Urinary bladder (tissue), 3 donors: ENCODE measurements at regions not wholly inside any gene's neighbourhood (a gene's known extent, or its start where the extent isn't known, plus 50 kb on each side); places are given as distances from the start of the nearest gene placed in this dataset.

Experiments used
- DNase-seq: peaks from one replicate; pipeline ENCODE4 v3.0.0-alpha.2; 2015; ENCODE audit errors: extremely low spot score
- H3K27ac ChIP-seq: one replicate; pipeline ENCODE4 v1.5.1; 2013; ENCODE audit warnings: low read depth, mild to moderate bottlenecking, moderate library complexity
- H3K36me3 ChIP-seq: one replicate; pipeline ENCODE4 v1.6.1; 2013; ENCODE audit warnings: mild to moderate bottlenecking, moderate library complexity; ENCODE audit not compliant: insufficient read depth
- H3K4me1 ChIP-seq: one replicate; pipeline ENCODE4 v1.6.1; 2013; ENCODE audit warnings: mild to moderate bottlenecking, moderate library complexity; ENCODE audit not compliant: insufficient read depth
- H3K4me3 ChIP-seq: one replicate; pipeline ENCODE4 v1.5.1; 2013; ENCODE audit warnings: low read depth, low read length
- WGBS: extraction: QIAGEN DNeasy Blood & Tissue Kit; methylation state at CpG from one replicate; pipeline ENCODE4 v1.1.7; 2013; 5-methylcytosine and 5-hydroxymethylcytosine counted together
- donor health status: healthy with polysubstance abuse.
- donor health status: healthy.

DNA sequence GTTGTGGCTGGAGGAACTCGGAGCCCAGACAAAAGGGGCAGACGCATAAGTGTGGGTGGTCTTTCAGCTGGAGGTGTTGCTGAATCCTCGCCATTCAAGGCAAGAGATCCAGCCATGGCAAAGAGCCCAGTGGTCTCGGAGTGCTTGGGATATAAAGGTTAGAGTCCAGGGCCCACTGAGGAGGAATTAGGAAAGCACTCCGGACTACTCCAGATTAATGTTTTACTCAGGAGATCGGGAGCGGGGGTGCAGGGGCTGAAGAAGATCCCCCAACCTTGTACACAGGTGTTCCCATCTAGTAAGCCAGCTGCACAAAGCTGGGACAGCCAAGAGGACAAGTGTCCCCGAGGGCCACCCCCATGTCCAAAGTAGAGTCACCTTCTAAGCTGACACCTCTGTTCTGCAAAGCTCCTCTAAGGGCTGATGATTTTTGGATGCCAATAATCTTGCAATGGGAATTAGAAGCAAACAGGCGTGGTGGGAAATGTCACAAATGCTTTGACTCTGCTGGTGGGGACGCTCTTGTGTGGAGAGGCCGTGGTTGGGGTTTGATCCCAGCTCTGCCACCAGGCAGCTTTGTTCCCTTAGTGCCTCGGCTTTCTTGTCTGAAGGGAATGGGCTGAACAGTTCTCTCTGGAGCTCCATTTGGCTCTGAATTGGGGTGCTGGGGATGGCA lies 194.3 kb upstream of the SOX1 start:
- no peaks in the 10 kb centered on the region for H3K4me1 ChIP-seq
- no peaks in the 10 kb centered on the region for H3K36me3 ChIP-seq
- WGBS = 85% methylated on average over 12 of the region's 12 CpGs
- DNase-seq = no peak
- H3K4me3 ChIP-seq = no peak overlapping the region
- no peak overlapping the region for H3K27ac ChIP-seq

DNA sequence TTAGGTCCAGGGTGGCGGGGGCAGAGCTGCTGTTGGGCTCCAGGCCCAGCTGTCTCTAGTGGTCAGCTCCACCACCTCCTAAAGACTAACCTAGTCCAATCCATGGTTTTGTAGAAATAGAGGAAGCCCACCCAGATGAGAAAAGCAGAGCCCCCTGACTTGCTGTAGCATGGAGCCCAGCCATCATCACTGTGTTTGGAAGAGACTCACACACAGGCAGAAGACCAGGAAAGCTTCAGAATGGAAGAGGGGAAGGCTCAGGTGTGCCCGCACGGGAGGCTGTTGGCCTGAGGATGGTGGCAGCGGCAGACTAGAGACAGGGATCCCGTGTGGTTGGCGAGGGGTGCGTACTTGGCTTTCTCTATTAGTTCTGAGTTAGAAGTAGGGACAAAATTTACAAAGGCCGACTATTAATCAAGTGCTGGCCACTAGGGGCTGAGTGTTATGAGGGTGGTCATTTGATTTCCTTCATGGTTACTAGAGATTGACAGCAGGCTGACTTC lies 193.2 kb upstream of the SOX1 start:
- no peak overlapping the region for H3K4me3 ChIP-seq
- DNase-seq = no peak
- H3K27ac ChIP-seq = no peak overlapping the region
- WGBS = 91% methylated on average over 8 of the region's 8 CpGs
- H3K36me3 ChIP-seq = no peaks in the 10 kb centered on the region
- no peaks in the 10 kb centered on the region for H3K4me1 ChIP-seq

DNA sequence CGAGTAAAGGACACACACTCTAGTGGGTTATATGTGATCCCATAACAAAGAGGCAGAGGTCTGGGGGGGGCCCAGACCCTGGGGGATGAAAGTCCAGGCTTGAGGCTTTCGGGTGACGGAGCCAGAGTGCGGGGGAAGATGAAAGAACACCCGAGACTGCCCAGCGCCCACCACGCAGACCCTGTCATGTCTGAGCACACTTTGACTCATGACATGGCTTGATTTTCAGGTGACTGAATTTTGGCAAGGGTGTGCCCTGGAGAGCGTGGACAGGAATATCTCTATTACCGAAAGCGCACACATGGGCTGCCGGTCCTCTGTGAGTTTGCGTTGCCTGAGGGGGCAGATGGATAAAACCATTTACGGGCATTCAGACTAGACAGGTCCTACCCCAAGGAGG lies 192.0 kb upstream of the SOX1 start:
- Histone ChIP-seq H3K36me3 (no peaks in the 10 kb centered on the region), H3K27ac (no peak overlapping the region), H3K4me3 (no peak overlapping the region), H3K4me1 (no peaks in the 10 kb centered on the region)
- DNase-seq = no peak
- WGBS = 91% methylated on average over 13 of the region's 13 CpGs

DNA sequence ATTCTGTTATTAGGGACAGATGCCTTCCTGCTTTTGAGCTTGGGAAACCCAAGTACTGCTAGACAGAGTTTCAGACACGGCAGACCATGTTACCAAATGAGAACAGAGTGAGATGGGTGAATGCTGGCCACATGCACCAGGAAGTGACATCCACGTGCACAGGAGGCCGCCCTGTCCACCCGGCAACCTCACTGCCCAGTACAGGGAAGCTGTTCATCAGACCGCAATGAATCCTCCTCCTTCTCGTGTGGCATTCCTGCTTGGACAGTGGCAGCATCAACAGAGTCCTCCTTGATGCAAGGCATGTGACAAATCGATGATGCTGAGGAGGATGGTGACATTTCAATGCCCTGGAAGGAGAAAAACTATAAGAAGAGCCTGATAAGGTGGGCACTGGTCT lies 191.0 kb upstream of the SOX1 start:
- no peak for DNase-seq
- Histone ChIP-seq H3K27ac (no peak overlapping the region), H3K4me1 (no peaks in the 10 kb centered on the region), H3K4me3 (no peak overlapping the region), H3K36me3 (no peaks in the 10 kb centered on the region)
- 60% methylated on average over 7 of the region's 7 CpGs for WGBS

DNA sequence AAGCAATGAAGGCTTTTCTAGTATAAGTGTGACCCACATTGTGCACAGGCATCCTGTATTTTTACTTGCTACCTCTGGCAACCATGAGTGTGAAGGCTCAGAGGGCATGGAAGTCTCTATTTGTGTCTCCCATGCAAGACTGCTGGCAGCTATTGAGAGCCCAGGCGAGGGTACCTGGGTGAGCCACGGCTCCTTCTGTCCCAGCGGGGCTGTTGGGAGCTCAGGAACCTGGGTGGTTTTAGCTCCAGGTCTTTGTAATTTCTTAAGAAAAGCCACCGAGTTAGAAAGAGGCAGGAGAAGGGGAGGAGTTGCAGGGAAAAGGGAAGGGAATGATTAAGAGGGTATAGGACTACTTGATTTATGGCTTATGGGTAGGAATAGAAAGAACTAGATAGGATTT lies 190.4 kb upstream of the SOX1 start:
- Histone ChIP-seq H3K4me3 (no peak overlapping the region), H3K27ac (no peak overlapping the region), H3K4me1 (no peaks in the 10 kb centered on the region), H3K36me3 (no peaks in the 10 kb centered on the region)
- 63% methylated on average over 4 of the region's 4 CpGs for WGBS
- no peak for DNase-seq

DNA sequence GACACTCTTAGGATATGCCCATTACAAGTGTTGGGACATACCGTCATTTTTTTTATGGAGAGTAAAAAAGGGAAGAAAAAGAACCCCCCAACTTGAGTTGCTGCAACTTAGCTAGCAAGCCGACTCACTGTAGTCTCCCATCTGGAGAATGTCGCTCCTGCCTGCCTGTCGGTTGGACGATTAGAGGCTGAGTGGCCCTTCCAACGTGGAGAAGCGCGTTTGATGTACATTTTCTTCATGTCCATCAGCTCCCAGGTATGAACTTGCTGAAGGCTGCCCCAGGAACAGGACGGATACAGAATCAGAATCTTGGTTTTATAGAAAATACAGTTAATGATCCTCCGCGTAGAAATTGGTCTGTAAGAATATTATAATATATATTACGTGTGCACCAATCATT lies 189.0 kb upstream of the SOX1 start:
- no peak overlapping the region for H3K4me3 ChIP-seq
- H3K36me3 ChIP-seq = no peaks in the 10 kb centered on the region
- no peak for DNase-seq
- no peaks in the 10 kb centered on the region for H3K4me1 ChIP-seq
- 77% methylated on average over 12 of the region's 12 CpGs for WGBS
- no peak overlapping the region for H3K27ac ChIP-seq

DNA sequence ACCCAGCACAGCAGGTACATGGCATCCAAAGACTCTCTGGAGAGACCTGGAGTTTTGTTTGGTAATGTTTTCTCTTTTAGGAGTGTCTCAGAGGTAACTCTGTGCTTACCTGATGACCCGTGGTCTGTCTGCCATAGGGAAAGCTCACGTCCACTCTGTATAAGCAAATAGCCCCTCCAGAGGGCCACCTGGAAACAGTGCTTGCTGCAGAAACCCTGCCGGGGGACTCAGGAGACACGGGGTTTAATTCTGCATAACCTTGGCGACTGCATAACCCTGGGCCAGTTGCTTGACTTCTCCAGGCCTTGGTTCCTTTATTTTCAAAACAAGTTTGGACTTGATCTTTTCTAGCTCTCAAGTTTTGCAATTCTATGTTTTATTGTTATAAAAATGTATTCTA lies 187.2 kb upstream of the SOX1 start:
- Histone ChIP-seq H3K27ac (no peak overlapping the region), H3K4me1 (no peaks in the 10 kb centered on the region), H3K4me3 (no peak overlapping the region), H3K36me3 (no peaks in the 10 kb centered on the region)
- WGBS = 36% methylated on average over 5 of the region's 5 CpGs
- DNase-seq = no peak

DNA sequence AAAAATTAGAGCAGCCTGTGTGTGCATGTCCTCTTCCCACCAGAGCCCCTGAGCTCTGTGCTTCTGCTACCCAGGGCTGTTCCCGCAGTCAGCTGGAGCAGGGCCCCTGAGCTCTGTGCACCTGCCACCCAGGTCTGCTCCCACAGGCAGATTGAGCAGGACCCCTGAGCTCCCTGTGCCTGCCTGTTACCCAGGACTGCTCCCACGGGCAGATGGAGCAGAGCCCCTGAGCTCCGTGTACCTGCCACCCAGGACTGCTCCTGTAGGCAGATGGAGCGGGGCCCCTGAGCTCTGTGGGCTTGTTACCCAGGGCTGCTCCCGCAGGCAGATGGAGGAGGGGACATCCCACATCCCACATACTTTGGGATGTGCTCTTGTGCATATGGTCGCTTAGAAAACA lies 186.8 kb upstream of the SOX1 start:
- H3K27ac ChIP-seq = no peak overlapping the region
- no peak for DNase-seq
- no peaks in the 10 kb centered on the region for H3K36me3 ChIP-seq
- H3K4me3 ChIP-seq = no peak overlapping the region
- 59% methylated on average over 6 of the region's 6 CpGs for WGBS
- H3K4me1 ChIP-seq = no peaks in the 10 kb centered on the region

DNA sequence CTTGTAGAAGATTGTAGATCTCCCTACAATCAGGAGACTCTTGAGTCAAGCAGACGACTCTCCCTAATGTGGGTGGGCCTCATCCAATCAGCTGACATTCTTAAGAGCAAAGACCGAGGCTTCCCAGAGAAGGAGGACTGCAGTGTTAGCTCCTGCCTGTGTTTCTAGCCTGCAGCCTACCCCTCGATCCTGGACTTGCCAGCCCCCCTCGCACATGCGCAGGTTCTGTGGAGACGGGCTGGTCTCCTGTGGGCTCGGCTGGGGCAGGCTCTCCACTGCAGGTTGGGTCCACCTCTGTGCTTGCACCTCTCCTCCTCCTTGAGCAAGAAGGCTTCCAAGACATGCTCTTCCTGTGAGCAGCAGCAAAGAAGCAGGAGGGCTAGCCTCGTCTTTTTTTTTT lies 185.2 kb upstream of the SOX1 start:
- 87% methylated on average over 8 of the region's 8 CpGs for WGBS
- no peak for DNase-seq
- no peak overlapping the region for H3K4me3 ChIP-seq
- no peaks in the 10 kb centered on the region for H3K4me1 ChIP-seq
- no peak overlapping the region for H3K27ac ChIP-seq
- H3K36me3 ChIP-seq = no peaks in the 10 kb centered on the region

DNA sequence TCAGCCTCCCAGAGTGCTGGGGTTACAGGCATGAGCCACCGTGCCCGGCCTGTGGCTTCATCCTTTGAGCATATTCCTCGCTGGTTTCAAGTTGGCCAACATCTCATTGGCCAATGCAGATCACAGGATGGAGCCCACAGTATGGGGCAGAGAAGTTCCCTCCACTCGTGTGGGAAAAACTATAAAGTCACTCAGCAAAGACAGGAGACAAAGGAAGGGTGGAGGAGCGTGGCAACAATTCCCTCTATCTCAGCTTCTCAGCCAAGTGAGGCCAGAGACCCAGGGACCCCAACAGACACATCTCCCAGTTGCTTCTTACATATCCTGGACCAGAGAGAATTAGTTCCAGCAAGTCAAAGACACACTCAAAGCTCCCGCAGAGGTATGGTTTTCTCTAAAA lies 184.6 kb upstream of the SOX1 start:
- no peak overlapping the region for H3K4me3 ChIP-seq
- no peak for DNase-seq
- H3K36me3 ChIP-seq = no peaks in the 10 kb centered on the region
- no peak overlapping the region for H3K27ac ChIP-seq
- WGBS = 66% methylated on average over 6 of the region's 6 CpGs
- H3K4me1 ChIP-seq = no peaks in the 10 kb centered on the region

DNA sequence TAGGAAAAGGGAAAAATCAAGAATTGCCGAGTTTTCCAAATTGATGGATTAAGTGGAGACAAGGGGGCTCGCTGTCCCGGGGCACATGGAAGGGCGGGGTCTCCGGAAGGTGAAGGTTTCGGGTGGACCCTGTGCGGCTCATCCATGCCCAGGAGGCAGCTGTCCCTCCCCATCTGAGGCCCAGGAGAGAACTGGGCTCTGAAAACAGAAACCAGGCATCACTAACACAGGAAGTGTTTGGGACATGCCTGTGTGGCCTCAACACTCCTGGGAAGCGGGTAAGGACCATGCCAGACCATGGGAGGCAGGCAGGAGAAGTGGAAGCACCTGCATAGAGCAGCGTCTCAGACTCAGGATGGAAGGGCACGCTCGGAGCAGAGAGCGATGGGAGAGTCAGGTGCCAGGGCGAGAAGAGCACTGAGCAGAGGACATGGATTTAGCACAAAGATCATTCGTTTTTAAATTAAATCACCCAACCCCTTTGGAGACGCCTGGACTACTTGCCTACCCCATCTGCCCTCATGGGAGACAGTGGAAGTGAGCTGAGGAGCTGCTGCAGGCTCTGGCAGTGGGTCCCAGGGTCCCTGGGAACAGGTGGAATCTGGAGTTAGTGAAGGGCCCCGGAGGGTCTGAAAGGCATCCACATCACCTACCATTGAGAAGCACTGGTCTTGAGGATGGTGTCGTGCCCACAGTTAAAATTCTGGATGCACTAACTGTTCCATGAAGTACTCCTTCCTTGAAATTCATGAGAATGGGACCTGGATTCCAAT lies 183.2 kb upstream of the SOX1 start:
- Histone ChIP-seq H3K4me1 (no peaks in the 10 kb centered on the region), H3K27ac (no peak overlapping the region), H3K36me3 (no peaks in the 10 kb centered on the region), H3K4me3 (no peak overlapping the region)
- WGBS = 82% methylated on average over 17 of the region's 17 CpGs
- no peak for DNase-seq

DNA sequence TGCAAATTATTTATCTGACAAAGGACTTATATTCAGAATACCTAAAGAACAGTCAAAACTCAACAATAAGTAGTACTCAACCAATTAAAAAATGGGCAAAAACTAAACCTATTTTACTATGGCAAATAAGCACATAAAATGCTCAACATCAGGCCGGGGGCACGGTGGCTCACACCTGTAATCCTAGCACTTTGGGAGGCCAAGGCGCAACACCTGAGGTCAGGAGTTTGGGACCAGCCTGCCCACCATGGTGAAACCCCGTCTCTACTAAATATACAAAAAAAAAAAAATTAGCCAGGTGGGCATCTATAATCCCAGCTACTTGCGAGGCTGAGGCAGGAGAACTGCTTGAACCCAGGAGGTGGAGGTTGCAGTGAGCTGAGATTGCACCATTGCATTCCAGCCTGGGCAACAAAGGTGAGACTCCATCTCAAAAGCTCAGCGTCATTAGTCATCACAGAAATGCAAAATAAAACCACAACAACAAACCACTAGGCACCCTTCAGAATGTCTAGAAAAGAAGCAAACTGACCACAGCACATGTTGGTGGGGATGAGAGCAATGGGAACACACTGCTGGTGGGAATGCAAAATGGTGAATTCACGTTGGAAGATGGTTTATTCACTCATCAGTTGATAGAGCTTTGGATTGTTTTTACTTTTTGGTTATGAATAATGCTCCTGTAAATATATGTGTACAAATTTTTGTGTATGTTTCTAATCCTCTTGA lies 180.6 kb upstream of the SOX1 start:
- WGBS = 86% methylated on average over 7 of the region's 7 CpGs
- Histone ChIP-seq H3K4me3 (no peak overlapping the region), H3K4me1 (no peaks in the 10 kb centered on the region), H3K27ac (no peak overlapping the region), H3K36me3 (no peaks in the 10 kb centered on the region)
- no peak for DNase-seq

DNA sequence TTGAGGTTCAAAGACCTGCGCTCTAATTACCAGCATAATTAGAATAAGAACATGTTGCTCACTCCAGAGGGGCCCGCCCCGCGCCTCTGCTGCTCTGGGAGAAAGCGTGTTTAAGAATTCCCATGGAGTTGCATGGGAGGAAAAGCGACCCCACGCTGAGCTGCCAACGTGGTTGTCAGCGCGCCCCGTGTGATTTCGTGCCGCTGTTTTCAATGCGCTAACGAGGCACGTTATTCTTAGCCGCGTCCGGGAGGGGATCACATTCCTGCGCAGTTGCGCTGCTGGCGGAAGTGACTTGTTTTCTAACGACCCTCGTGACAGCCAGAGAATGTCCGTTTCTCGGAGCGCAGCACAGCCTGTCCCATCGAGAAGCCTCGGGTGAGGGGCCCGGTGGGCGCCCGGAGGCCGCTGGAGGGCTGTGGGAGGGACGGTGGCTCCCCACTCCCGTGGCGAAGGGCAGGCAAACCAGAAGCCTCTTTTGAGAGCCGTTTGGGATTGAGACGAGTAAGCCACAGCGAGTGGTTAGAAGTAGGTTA lies 173.8 kb upstream of the SOX1 start:
- no peak overlapping the region for H3K27ac ChIP-seq

More for the DNA sequence above, 173.8 kb upstream of the SOX1 start:
- Histone ChIP-seq H3K4me1 (no peaks in the 10 kb centered on the region), H3K36me3 (no peaks in the 10 kb centered on the region), H3K4me3 (no peak overlapping the region)
- 4% methylated on average over 39 of the region's 39 CpGs for WGBS
- DNase-seq = no peak
